VCaP (cell line): ENCODE measurements at regions not wholly inside any gene's neighbourhood (a gene's known extent, or its start where the extent isn't known, plus 50 kb on each side); places are given as distances from the start of the nearest gene placed in this dataset.

Experiments
- H3K27ac ChIP-seq: fragments of 450-650 bp; 2 replicates; pipeline ENCODE4 v1.5.1; 2017
- CTCF ChIP-seq: fragments of 450-650 bp; conservative IDR thresholded peaks from 2 replicates; pipeline ENCODE4 v1.5.1; 2017; ENCODE audit warnings: mild to moderate bottlenecking, moderate library complexity

GRCh38 chr9:1261879-1262766 is 212.0 kb downstream of the DMRT2 start:
- TF ChIP-seq CTCF: no peak
- H3K27ac ChIP-seq: no peak overlapping the region

- no peak overlapping the region for H3K27ac ChIP-seq
- no peak for TF ChIP-seq CTCF
These were observed 217.0 kb downstream of the DMRT2 start for GRCh38 chr9:1267141-1267570.

GRCh38 chr9:1267581-1267980 is 217.4 kb downstream of the DMRT2 start:
- no peak for TF ChIP-seq CTCF
- H3K27ac ChIP-seq: no peak overlapping the region

- H3K27ac ChIP-seq: no peak overlapping the region
- no peak for TF ChIP-seq CTCF
These were observed 219.6 kb downstream of the DMRT2 start for GRCh38 chr9:1269533-1270315.

GRCh38 chr9:1271367-1271766 is 221.2 kb downstream of the DMRT2 start:
- no peak for TF ChIP-seq CTCF
- H3K27ac ChIP-seq: no peak overlapping the region

GRCh38 chr9:1271786-1272185 is 221.6 kb downstream of the DMRT2 start:
- no peak for TF ChIP-seq CTCF

GRCh38 chr9:1272488-1272887 is 222.3 kb downstream of the DMRT2 start:
- no peak overlapping the region for H3K27ac ChIP-seq
- no peak for TF ChIP-seq CTCF

More at GRCh38 chr9:1271786-1272185, 221.6 kb downstream of the DMRT2 start:
- no peak overlapping the region for H3K27ac ChIP-seq
